ENCODE measurements at regions not wholly inside any gene's neighbourhood (a gene's known extent, or its start where the extent isn't known, plus 50 kb on each side); places are given as distances from the start of the nearest gene placed in this dataset.

DNA sequence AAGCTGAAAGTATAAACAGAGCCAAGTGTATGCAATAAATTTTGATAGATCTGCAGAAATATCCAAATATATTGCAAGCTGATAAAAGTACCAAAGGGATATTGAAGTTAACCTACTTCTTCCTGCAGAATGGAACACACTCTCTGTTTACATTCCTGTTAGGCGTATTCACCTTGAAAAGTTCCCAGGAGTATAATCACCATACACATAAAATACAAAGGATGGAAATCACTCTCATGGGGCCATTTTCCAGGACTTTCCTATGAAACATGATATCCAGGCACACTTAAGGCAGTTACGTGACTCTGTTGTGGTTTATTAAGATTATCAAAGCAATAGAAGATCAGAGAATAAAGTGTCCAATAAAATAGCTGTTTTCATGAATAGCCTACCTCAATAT, 1142.3 kb downstream of the NLGN4X start:
- TF ChIP-seq, protein P1, sequence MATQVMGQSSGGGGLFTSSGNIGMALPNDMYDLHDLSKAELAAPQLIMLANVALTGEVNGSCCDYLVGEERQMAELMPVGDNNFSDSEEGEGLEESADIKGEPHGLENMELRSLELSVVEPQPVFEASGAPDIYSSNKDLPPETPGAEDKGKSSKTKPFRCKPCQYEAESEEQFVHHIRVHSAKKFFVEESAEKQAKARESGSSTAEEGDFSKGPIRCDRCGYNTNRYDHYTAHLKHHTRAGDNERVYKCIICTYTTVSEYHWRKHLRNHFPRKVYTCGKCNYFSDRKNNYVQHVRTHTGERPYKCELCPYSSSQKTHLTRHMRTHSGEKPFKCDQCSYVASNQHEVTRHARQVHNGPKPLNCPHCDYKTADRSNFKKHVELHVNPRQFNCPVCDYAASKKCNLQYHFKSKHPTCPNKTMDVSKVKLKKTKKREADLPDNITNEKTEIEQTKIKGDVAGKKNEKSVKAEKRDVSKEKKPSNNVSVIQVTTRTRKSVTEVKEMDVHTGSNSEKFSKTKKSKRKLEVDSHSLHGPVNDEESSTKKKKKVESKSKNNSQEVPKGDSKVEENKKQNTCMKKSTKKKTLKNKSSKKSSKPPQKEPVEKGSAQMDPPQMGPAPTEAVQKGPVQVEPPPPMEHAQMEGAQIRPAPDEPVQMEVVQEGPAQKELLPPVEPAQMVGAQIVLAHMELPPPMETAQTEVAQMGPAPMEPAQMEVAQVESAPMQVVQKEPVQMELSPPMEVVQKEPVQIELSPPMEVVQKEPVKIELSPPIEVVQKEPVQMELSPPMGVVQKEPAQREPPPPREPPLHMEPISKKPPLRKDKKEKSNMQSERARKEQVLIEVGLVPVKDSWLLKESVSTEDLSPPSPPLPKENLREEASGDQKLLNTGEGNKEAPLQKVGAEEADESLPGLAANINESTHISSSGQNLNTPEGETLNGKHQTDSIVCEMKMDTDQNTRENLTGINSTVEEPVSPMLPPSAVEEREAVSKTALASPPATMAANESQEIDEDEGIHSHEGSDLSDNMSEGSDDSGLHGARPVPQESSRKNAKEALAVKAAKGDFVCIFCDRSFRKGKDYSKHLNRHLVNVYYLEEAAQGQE (IDR thresholded peaks at IDR 0.05; ENCODE audit: insufficient read depth in 1 of 2, low read depth in 2 of 2, low read length in 2 of 2), result no peak
- TF ChIP-seq TAF1 (IDR thresholded peaks at IDR 0.05; ENCODE audit: borderline replicate concordance, insufficient read depth, low read length) (no peak), FOXP2 (optimal IDR thresholded peaks at IDR 0.05; ENCODE audit: borderline replicate concordance, extremely low read depth, extremely low read length, insufficient read depth) (no peak), POLR2AphosphoS5 (IDR thresholded peaks at IDR 0.05; ENCODE audit: low read depth, low read length) (no peak), SIN3A (IDR thresholded peaks at IDR 0.05; ENCODE audit: borderline replicate concordance, insufficient read depth, low read length) (no peak)

GRCh38 chrX:5084279-5084678, 1144.4 kb downstream of the NLGN4X start:
- TF ChIP-seq FOXP2 (optimal IDR thresholded peaks at IDR 0.05; ENCODE audit: borderline replicate concordance, extremely low read depth, extremely low read length, insufficient read depth), result no peak
- TF ChIP-seq TAF1 (IDR thresholded peaks at IDR 0.05; ENCODE audit: borderline replicate concordance, insufficient read depth, low read length), result no peak
- TF ChIP-seq, protein P1 (IDR thresholded peaks at IDR 0.05; ENCODE audit: insufficient read depth in 1 of 2, low read depth in 2 of 2, low read length in 2 of 2), result no peak
- no peak for TF ChIP-seq POLR2AphosphoS5 (IDR thresholded peaks at IDR 0.05; ENCODE audit: low read depth, low read length)
- no peak for TF ChIP-seq SIN3A (IDR thresholded peaks at IDR 0.05; ENCODE audit: borderline replicate concordance, insufficient read depth, low read length)

GRCh38 chrX:5082705-5083104, 1146.0 kb downstream of the NLGN4X start:
- TF ChIP-seq, protein P1 (IDR thresholded peaks at IDR 0.05; ENCODE audit: insufficient read depth in 1 of 2, low read depth in 2 of 2, low read length in 2 of 2), result no peak
- TF ChIP-seq FOXP2 (optimal IDR thresholded peaks at IDR 0.05; ENCODE audit: borderline replicate concordance, extremely low read depth, extremely low read length, insufficient read depth) (no peak), SIN3A (IDR thresholded peaks at IDR 0.05; ENCODE audit: borderline replicate concordance, insufficient read depth, low read length) (no peak), TAF1 (IDR thresholded peaks at IDR 0.05; ENCODE audit: borderline replicate concordance, insufficient read depth, low read length) (no peak), POLR2AphosphoS5 (IDR thresholded peaks at IDR 0.05; ENCODE audit: low read depth, low read length) (no peak)

- TF ChIP-seq, protein P1 (IDR thresholded peaks at IDR 0.05; ENCODE audit: insufficient read depth in 1 of 2, low read depth in 2 of 2, low read length in 2 of 2), result no peak
These were observed 1147.9 kb downstream of the NLGN4X start for GRCh38 chrX:5080791-5081190.

DNA sequence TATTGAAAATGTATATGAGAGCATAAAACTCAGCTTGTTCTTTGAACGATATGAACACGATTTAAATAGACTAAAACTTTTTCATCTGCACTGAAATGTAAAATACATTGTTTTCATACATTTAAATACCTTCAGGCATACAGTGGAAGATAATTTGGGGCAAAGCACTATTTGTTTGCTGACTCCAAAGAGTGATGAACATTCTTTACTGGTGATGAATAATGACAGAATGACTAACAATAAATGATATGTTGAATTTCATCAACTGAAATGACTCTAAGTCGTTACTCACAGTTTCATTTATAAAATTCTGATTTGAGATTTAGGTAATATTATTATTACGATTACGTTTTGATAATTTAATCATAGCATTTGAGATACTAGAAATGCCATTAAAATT, 1160.1 kb downstream of the NLGN4X start:
- TF ChIP-seq, protein P1 (IDR thresholded peaks at IDR 0.05; ENCODE audit: insufficient read depth in 1 of 2, low read depth in 2 of 2, low read length in 2 of 2), result no peak
- no peak for TF ChIP-seq FOXP2 (optimal IDR thresholded peaks at IDR 0.05; ENCODE audit: borderline replicate concordance, extremely low read depth, extremely low read length, insufficient read depth)
- TF ChIP-seq SIN3A (IDR thresholded peaks at IDR 0.05; ENCODE audit: borderline replicate concordance, insufficient read depth, low read length), result no peak
- no peak for TF ChIP-seq POLR2AphosphoS5 (IDR thresholded peaks at IDR 0.05; ENCODE audit: low read depth, low read length)
- no peak for TF ChIP-seq TAF1 (IDR thresholded peaks at IDR 0.05; ENCODE audit: borderline replicate concordance, insufficient read depth, low read length)

All from PFSK-1 (cell line).